ENCODE measurements at regions not wholly inside any gene's neighbourhood (a gene's known extent, or its start where the extent isn't known, plus 50 kb on each side); places are given as distances from the start of the nearest gene placed in this dataset.

GRCh38 chr20:17838921-17839320 lies 129.7 kb downstream of the SNX5 start:
- Histone ChIP-seq H3K4me3 (no peak overlapping the region), H3K27ac (no peak overlapping the region), H3K9ac (ENCODE audit: insufficient read length) (no peak overlapping the region), H3K36me3 (ENCODE audit: insufficient read depth, low read length) (no peaks in the 10 kb centered on the region), H3K9me3 (ENCODE audit: low read depth, low read length) (no peaks in the 10 kb centered on the region)
- no peak for TF ChIP-seq POLR2AphosphoS5 (IDR thresholded peaks at IDR 0.05; ENCODE audit: borderline replicate concordance, low read depth, low read length)
- TF ChIP-seq FOXP2 (optimal IDR thresholded peaks at IDR 0.05; ENCODE audit: control extremely low read depth, extremely low read length, insufficient read depth): no peak
- no peak for TF ChIP-seq EZH2 (IDR thresholded peaks at IDR 0.05)
- no peak for DNase-seq (ENCODE audit: low read depth, low spot score)

- DNase-seq (ENCODE audit: low read depth, low spot score): no peak
- TF ChIP-seq FOXP2 (optimal IDR thresholded peaks at IDR 0.05; ENCODE audit: control extremely low read depth, extremely low read length, insufficient read depth): no peak
- no peak for TF ChIP-seq POLR2AphosphoS5 (IDR thresholded peaks at IDR 0.05; ENCODE audit: borderline replicate concordance, low read depth, low read length)
- no peak for TF ChIP-seq EZH2 (IDR thresholded peaks at IDR 0.05)
- H3K9me3 ChIP-seq (ENCODE audit: low read depth, low read length): no peaks in the 10 kb centered on the region
- no peaks in the 10 kb centered on the region for H3K36me3 ChIP-seq (ENCODE audit: insufficient read depth, low read length)
- H3K27ac ChIP-seq: no peak overlapping the region
- no peak overlapping the region for H3K9ac ChIP-seq (ENCODE audit: insufficient read length)
- no peak overlapping the region for H3K4me3 ChIP-seq
Observed at GRCh38 chr20:17837179-17837578, 131.4 kb downstream of the SNX5 start.

GRCh38 chr20:17836303-17836861 lies 132.2 kb downstream of the SNX5 start:
- no peak for DNase-seq (ENCODE audit: low read depth, low spot score)
- Histone ChIP-seq H3K9me3 (ENCODE audit: low read depth, low read length) (no peaks in the 10 kb centered on the region), H3K9ac (ENCODE audit: insufficient read length) (no peak overlapping the region), H3K36me3 (ENCODE audit: insufficient read depth, low read length) (no peaks in the 10 kb centered on the region), H3K27ac (no peak overlapping the region), H3K4me3 (no peak overlapping the region)
- TF ChIP-seq POLR2AphosphoS5 (IDR thresholded peaks at IDR 0.05; ENCODE audit: borderline replicate concordance, low read depth, low read length) (no peak), FOXP2 (optimal IDR thresholded peaks at IDR 0.05; ENCODE audit: control extremely low read depth, extremely low read length, insufficient read depth) (no peak)

GRCh38 chr20:17835934-17836300 lies 132.7 kb downstream of the SNX5 start:
- no peak overlapping the region for H3K4me3 ChIP-seq
- no peaks in the 10 kb centered on the region for H3K9me3 ChIP-seq (ENCODE audit: low read depth, low read length)
- H3K36me3 ChIP-seq (ENCODE audit: insufficient read depth, low read length): no peaks in the 10 kb centered on the region
- no peak for TF ChIP-seq FOXP2 (optimal IDR thresholded peaks at IDR 0.05; ENCODE audit: control extremely low read depth, extremely low read length, insufficient read depth)
- no peak for TF ChIP-seq POLR2AphosphoS5 (IDR thresholded peaks at IDR 0.05; ENCODE audit: borderline replicate concordance, low read depth, low read length)
- TF ChIP-seq EZH2 (IDR thresholded peaks at IDR 0.05): no peak
- DNase-seq (ENCODE audit: low read depth, low spot score): no peak
- H3K9ac ChIP-seq (ENCODE audit: insufficient read length): no peak overlapping the region
- H3K27ac ChIP-seq: no peak overlapping the region

- no peak for TF ChIP-seq POLR2AphosphoS5 (IDR thresholded peaks at IDR 0.05; ENCODE audit: borderline replicate concordance, low read depth, low read length)
- no peak for TF ChIP-seq FOXP2 (optimal IDR thresholded peaks at IDR 0.05; ENCODE audit: control extremely low read depth, extremely low read length, insufficient read depth)
- DNase-seq (ENCODE audit: low read depth, low spot score): no peak
- peak overlapping the region; percentile 64; the same call in 1 of the 2 replicates for H3K27ac ChIP-seq
Observed at GRCh38 chr20:17835240-17835933, 133.2 kb downstream of the SNX5 start.

GRCh38 chr20:17834804-17835203 lies 133.8 kb downstream of the SNX5 start:
- Histone ChIP-seq H3K27ac (peak overlapping the region; percentile 64), H3K9ac (ENCODE audit: insufficient read length) (no peak overlapping the region), H3K4me3 (no peak overlapping the region)

More at GRCh38 chr20:17835240-17835933, 133.2 kb downstream of the SNX5 start:
- H3K9me3 ChIP-seq (ENCODE audit: low read depth, low read length): no peaks in the 10 kb centered on the region
- H3K9ac ChIP-seq (ENCODE audit: insufficient read length): no peak overlapping the region
- no peaks in the 10 kb centered on the region for H3K36me3 ChIP-seq (ENCODE audit: insufficient read depth, low read length)
- H3K4me3 ChIP-seq: no peak overlapping the region

GRCh38 chr20:17833036-17833674 lies 133.4 kb downstream of the BANF2 start:
- H3K27ac ChIP-seq: no peak overlapping the region
- no peak for DNase-seq (ENCODE audit: low read depth, low spot score)
- TF ChIP-seq EZH2 (IDR thresholded peaks at IDR 0.05) (no peak), POLR2AphosphoS5 (IDR thresholded peaks at IDR 0.05; ENCODE audit: borderline replicate concordance, low read depth, low read length) (no peak), FOXP2 (optimal IDR thresholded peaks at IDR 0.05; ENCODE audit: control extremely low read depth, extremely low read length, insufficient read depth) (no peak)
- H3K4me3 ChIP-seq: no peak overlapping the region
- no peaks in the 10 kb centered on the region for H3K9me3 ChIP-seq (ENCODE audit: low read depth, low read length)
- H3K9ac ChIP-seq (ENCODE audit: insufficient read length): no peak overlapping the region
- no peaks in the 10 kb centered on the region for H3K36me3 ChIP-seq (ENCODE audit: insufficient read depth, low read length)

More at GRCh38 chr20:17834804-17835203, 133.8 kb downstream of the SNX5 start:
- DNase-seq (ENCODE audit: low read depth, low spot score): no peak
- H3K9me3 ChIP-seq (ENCODE audit: low read depth, low read length): no peaks in the 10 kb centered on the region
- H3K36me3 ChIP-seq (ENCODE audit: insufficient read depth, low read length): no peaks in the 10 kb centered on the region
- no peak for TF ChIP-seq EZH2 (IDR thresholded peaks at IDR 0.05)
- no peak for TF ChIP-seq FOXP2 (optimal IDR thresholded peaks at IDR 0.05; ENCODE audit: control extremely low read depth, extremely low read length, insufficient read depth)
- TF ChIP-seq POLR2AphosphoS5 (IDR thresholded peaks at IDR 0.05; ENCODE audit: borderline replicate concordance, low read depth, low read length): no peak

GRCh38 chr20:17832236-17832915 lies 132.6 kb downstream of the BANF2 start:
- Histone ChIP-seq H3K27ac (no peak overlapping the region), H3K9me3 (ENCODE audit: low read depth, low read length) (no peaks in the 10 kb centered on the region), H3K36me3 (ENCODE audit: insufficient read depth, low read length) (no peaks in the 10 kb centered on the region), H3K9ac (ENCODE audit: insufficient read length) (no peak overlapping the region), H3K4me3 (no peak overlapping the region)
- DNase-seq (ENCODE audit: low read depth, low spot score): no peak
- TF ChIP-seq FOXP2 (optimal IDR thresholded peaks at IDR 0.05; ENCODE audit: control extremely low read depth, extremely low read length, insufficient read depth) (no peak), POLR2AphosphoS5 (IDR thresholded peaks at IDR 0.05; ENCODE audit: borderline replicate concordance, low read depth, low read length) (no peak), EZH2 (IDR thresholded peaks at IDR 0.05) (no peak)

All from SK-N-MC (cell line).